SIG-M5 treated with dmso at 0.1 percent for 504 hours (cell line): ENCODE measurements at regions not wholly inside any gene's neighbourhood (a gene's known extent, or its start where the extent isn't known, plus 50 kb on each side); places are given as distances from the start of the nearest gene placed in this dataset.

Experiments used
- DNase-seq: peaks from one replicate; lab custom pipeline; 2025; ENCODE audit not compliant: unreplicated experiment; lab: John Stamatoyannopoulos, UW

DNA sequence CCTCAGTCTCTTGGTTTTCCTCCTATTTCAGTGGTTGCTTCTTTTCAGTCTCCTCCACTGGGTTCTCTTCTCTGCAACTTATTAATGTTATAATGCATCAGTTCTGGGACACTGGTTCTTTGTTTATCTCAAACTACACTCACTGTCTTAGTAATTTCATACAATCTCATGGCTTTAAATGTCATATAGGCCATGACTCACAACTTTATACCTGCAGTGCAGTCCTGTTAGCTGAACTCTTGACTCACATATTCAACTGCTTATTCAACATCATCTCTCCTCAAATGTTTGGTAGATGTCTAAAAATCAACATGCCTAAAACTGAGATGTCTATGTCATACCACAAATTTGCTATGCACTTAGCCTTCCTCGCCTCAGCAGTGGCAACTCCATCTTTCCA lies 101.2 kb upstream of the PALS2 start:
- DNase-seq: no peak

GRCh38 chr7:24475166-24475961 lies 97.9 kb upstream of the PALS2 start:
- DNase-seq: no peak

GRCh38 chr7:24476227-24476626 lies 97.0 kb upstream of the PALS2 start:
- no peak for DNase-seq

- peak; percentile 39 for DNase-seq
Observed at GRCh38 chr7:24477398-24478136, 95.7 kb upstream of the PALS2 start.

GRCh38 chr7:24478137-24478655 lies 95.1 kb upstream of the PALS2 start:
- DNase-seq: no peak

DNA sequence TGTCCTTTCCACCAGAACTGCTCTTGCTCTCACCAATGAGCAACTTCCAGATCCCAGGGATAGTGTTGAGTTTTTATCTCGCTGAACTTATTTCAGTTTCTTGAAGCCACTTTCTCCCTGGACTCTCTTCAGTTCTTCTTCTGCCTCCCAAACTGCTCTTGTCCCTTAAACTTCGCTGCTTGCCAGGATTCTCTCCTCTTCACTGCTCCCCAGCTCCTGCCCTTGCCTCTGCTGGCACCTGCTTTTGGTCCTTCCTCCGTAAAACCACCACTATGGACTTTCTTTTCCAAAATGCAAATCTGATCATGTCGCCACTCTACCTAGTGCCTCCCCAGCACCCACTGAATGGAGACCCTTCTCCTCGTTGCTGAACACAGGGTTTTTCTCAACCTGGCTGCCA lies 92.8 kb upstream of the PALS2 start:
- DNase-seq: no peak

DNA sequence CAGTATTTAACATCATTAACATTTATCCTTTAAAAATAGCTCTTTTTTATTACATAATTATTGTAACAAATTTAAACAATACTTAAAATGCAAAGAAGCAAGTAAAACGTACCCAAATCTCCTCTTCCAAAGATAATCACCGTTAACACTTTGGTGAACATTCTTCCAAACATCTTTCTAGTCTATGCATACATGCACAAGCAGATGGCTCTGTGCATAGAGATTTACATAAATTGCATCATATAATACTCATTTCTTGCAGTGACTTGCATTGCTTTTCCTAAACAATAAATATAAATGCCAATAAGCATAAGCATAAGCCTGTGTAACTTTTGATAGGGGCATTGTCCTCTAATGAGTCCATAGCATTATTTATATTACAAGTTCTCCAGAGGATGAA lies 89.4 kb upstream of the PALS2 start:
- DNase-seq: no peak

GRCh38 chr7:24492576-24492975 lies 80.7 kb upstream of the PALS2 start:
- DNase-seq: no peak

DNA sequence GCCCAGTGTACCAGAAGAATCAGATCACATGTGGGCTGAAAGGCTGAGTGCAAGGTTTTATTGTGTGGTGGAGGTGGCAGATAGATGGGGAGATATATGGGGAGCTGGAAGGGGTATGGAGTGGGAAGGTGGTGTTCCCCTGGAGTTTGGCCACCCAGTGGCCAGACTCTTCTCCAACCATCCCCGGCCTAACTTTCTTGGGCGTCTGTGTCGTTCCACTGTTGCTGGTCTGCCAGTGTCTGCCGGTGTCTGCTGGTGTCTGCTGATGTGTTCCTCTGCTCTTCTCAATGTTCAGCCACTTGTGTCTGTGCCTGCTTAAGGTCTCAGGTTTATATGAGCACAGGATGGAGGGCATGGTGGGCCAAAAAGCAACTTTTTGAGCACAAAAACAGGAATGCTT lies 78.4 kb upstream of the PALS2 start:
- no peak for DNase-seq

- DNase-seq: no peak
Observed at GRCh38 chr7:24496036-24496435, 77.2 kb upstream of the PALS2 start.

DNA sequence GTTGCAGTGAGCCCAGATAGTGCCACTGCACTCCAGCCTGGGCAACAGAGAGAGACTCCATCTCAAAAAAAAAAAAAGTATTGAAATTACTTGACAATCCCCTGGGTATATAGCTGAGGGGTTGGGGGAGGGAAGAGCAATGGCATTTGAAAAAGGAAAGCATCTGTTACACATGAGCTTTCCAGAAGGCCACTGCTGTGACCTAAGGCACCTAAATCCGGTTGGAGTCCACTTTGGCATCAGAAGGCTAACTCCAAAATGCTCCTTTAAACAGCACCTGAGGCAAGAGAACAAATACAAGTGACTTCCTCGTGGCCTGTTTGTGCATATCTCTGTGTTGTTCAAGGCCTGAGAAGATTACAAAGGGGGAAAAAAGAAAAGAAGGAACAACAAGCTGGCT lies 74.8 kb upstream of the PALS2 start:
- DNase-seq: no peak

- no peak for DNase-seq
Observed at GRCh38 chr7:24499871-24500270, 73.4 kb upstream of the PALS2 start.

DNA sequence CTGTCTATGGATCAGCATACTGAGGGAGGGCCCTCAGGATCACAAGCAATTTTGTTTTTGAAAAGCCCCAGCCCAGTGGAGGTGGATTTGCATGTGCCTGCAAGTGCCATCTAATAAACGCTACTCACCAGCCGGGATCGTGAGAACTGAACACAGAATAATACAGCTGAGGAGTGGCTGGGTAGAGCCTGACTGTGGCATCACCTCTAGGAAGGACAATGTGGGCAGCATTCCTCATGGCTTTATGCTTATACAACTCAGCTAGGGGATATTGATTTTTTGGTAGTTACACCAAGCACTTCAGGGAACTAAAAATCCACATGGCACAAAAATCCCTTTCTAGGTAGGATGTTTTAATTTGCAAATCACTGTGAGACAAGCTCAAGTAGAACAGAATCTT lies 72.7 kb upstream of the PALS2 start:
- no peak for DNase-seq

- no peak for DNase-seq
Observed at GRCh38 chr7:24501009-24501408, 72.2 kb upstream of the PALS2 start.

DNA sequence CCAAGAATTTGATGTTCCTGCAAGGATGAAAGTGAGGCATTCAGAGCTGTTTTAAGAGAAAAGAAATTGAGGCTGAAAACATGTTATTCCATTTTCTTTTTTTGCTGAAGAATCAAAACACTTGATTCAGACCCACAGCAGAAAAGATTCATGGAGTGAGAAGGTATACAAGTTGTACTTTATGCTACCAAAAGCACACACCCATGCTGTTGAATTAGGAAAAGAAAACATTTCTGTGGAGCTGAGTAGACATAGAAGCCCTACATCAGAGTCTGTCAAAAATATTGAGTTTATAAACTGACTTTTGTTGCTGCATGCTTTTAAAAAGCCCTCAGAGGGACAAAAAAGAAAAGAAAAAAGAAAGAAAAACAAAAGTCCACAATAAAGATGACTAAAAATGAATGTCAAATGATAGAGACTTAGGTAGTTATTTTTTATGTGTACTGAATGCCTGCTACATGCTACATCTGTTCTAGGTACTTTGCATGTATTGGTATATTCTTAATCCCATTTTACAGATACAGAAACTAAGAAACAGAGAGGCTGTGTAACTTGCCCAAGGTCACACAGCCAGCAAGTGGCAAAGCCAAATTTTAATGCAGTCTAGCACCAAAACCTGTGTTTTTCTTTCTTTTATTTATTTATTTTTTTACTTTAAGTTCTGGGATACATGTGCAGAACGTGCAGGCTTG lies 71.7 kb upstream of the PALS2 start:
- no peak for DNase-seq

DNA sequence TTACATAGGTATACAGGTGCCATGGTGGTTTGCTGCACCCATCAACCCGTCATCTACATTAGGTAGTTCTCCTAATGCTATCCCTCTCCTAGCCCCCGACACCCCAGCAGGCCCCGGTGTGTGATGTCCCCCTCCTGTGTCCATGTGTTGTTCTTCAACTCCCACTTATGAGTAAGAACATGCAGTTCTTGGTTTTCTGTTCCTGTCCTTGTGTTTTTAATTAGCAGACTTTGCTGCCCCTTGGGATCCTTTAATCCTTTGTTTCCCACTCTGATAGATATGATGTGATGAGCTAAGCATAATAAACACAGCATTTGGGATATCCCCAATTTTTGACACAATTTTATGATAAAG lies 71.1 kb upstream of the PALS2 start:
- DNase-seq: no peak

GRCh38 chr7:24503506-24503905 lies 69.7 kb upstream of the PALS2 start:
- DNase-seq: no peak

GRCh38 chr7:24504040-24504439 lies 69.2 kb upstream of the PALS2 start:
- DNase-seq: no peak

DNA sequence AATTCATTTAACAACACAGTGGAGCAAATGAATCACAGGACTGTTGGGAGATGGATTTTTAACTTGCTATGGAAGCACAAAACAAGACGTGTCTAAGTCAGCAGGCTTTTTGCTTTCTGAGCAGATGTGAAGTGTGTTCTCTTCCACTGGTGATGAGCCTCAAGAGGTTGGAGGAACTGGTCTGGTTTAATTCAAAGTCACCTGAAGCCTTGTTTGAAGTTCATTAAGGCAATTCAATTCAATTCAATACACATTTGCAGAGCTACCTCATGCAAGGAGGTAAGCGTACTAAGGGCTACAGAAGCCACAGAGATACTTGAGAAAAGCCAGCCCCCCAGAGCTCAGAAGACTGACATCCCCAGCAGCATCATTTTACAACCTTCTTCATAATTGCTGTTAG lies 68.4 kb upstream of the PALS2 start:
- DNase-seq: no peak

GRCh38 chr7:24505968-24506367 lies 67.3 kb upstream of the PALS2 start:
- DNase-seq: no peak

DNA sequence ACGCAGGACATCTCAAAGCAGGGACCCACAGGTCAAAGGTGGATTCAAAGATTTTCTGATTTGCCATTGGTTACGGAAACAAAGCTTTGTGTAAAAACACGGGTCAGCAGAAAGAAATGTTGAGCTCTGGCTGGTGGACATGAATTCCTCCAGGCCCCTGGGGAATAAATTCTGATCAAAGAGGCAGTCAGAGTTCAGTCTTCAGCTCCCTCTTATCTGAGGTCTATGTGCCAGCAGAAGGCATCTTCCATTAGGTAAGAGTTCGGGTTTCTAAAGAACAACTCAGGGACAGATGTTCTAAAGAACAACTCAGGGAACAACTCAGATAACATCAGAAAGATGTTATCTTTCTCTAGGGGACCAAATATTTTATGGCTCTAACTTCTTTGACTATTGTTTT lies 64.9 kb upstream of the PALS2 start:
- no peak for DNase-seq

DNA sequence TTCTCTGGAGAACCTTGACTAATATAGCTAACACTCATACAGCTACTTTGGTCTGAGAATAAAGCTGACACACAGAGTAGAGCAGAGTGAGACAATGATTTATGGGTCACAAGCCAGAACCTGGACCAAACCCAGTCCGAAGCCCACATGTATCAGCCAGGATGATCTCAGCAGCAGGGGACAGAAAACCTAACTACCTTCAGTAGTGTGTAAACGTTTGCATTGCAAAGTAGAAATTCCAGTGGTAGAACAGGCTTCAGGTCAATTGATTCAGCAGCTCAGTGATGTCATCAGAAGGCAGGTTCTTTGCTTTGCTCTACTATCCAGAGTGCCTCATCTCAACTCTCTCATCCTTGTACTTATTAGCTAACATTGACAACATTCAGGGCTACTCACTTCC lies 62.5 kb upstream of the PALS2 start:
- DNase-seq: no peak
